Stimulated activated memory B cell treated with anti-CD40 and anti-IgM and Interleukin-4, amounts not matched to agents 10 μg/mL and 1 μg/mL and 100 μg/mL, for 72 hours (primary cell): ENCODE measurements at regions not wholly inside any gene's neighbourhood (a gene's known extent, or its start where the extent isn't known, plus 50 kb on each side); places are given as distances from the start of the nearest gene placed in this dataset.

Experiments
- ATAC-seq: fragments of 150-1000 bp; cut with Tn5 transposase; 2 replicates; pipeline ENCODE4 v1.10.0; 2021
- H3K27ac Mint-ChIP-seq: one replicate; pipeline ENCODE4 v1.8.0; 2022; ENCODE audit warnings: mild to moderate bottlenecking, mixed read lengths
- H3K27me3 Mint-ChIP-seq: one replicate; pipeline ENCODE4 v1.8.0; 2022; ENCODE audit warnings: mixed read lengths
- H3K36me3 Mint-ChIP-seq: one replicate; pipeline ENCODE4 v1.8.0; 2022; ENCODE audit warnings: mixed read lengths
- H3K4me1 Mint-ChIP-seq: one replicate; pipeline ENCODE4 v1.8.0; 2022; ENCODE audit warnings: mixed read lengths
- H3K4me3 Mint-ChIP-seq: one replicate; pipeline ENCODE4 v1.8.0; 2022; ENCODE audit warnings: mild to moderate bottlenecking, moderate library complexity, mixed read lengths
- H3K9me3 Mint-ChIP-seq: one replicate; pipeline ENCODE4 v1.8.0; 2022; ENCODE audit warnings: mixed read lengths

GRCh38 chr5:119897537-119898370, 268.4 kb downstream of the FAM170A start:
- H3K4me3 Mint-ChIP-seq: no peak overlapping the region
- no peaks in the 10 kb centered on the region for H3K27me3 Mint-ChIP-seq
- no peaks in the 10 kb centered on the region for H3K36me3 Mint-ChIP-seq
- ATAC-seq: peak; percentile 18
- H3K4me1 Mint-ChIP-seq: no peaks in the 10 kb centered on the region
- no peak overlapping the region for H3K27ac Mint-ChIP-seq
- no peaks in the 10 kb centered on the region for H3K9me3 Mint-ChIP-seq

- no peaks in the 10 kb centered on the region for H3K4me1 Mint-ChIP-seq
These were observed 270.6 kb downstream of the FAM170A start for GRCh38 chr5:119899981-119900380.

GRCh38 chr5:119902593-119902992, 273.2 kb downstream of the FAM170A start:
- no peaks in the 10 kb centered on the region for H3K36me3 Mint-ChIP-seq
- no peaks in the 10 kb centered on the region for H3K4me1 Mint-ChIP-seq
- no peaks in the 10 kb centered on the region for H3K27me3 Mint-ChIP-seq
- H3K27ac Mint-ChIP-seq: no peak overlapping the region
- no peak overlapping the region for H3K4me3 Mint-ChIP-seq
- no peaks in the 10 kb centered on the region for H3K9me3 Mint-ChIP-seq
- ATAC-seq: no peak

More at GRCh38 chr5:119899981-119900380, 270.6 kb downstream of the FAM170A start:
- no peak for ATAC-seq
- Mint-ChIP-seq H3K4me3 (no peak overlapping the region), H3K9me3 (no peaks in the 10 kb centered on the region), H3K27ac (no peak overlapping the region), H3K27me3 (no peaks in the 10 kb centered on the region), H3K36me3 (no peaks in the 10 kb centered on the region)

- Mint-ChIP-seq H3K36me3 (no peaks in the 10 kb centered on the region), H3K4me3 (no peak overlapping the region), H3K27ac (no peak overlapping the region), H3K9me3 (peaks cover 2% of the 10 kb centered on the region), H3K27me3 (no peaks in the 10 kb centered on the region), H3K4me1 (no peaks in the 10 kb centered on the region)
- peak; percentile 16 for ATAC-seq
These were observed 284.1 kb downstream of the FAM170A start for GRCh38 chr5:119913425-119913824.

GRCh38 chr5:119919279-119919678, 289.9 kb downstream of the FAM170A start:
- Mint-ChIP-seq H3K27me3 (peaks cover 9% of the 10 kb centered on the region), H3K9me3 (no peaks in the 10 kb centered on the region), H3K36me3 (no peaks in the 10 kb centered on the region), H3K27ac (no peak overlapping the region), H3K4me1 (no peaks in the 10 kb centered on the region), H3K4me3 (no peak overlapping the region)
- ATAC-seq: no peak

GRCh38 chr5:119926301-119926700, 296.9 kb downstream of the FAM170A start:
- ATAC-seq: no peak
- Mint-ChIP-seq H3K27ac (no peak overlapping the region), H3K9me3 (no peaks in the 10 kb centered on the region), H3K4me1 (no peaks in the 10 kb centered on the region), H3K27me3 (peaks cover 6% of the 10 kb centered on the region), H3K36me3 (no peaks in the 10 kb centered on the region), H3K4me3 (no peak overlapping the region)

DNA sequence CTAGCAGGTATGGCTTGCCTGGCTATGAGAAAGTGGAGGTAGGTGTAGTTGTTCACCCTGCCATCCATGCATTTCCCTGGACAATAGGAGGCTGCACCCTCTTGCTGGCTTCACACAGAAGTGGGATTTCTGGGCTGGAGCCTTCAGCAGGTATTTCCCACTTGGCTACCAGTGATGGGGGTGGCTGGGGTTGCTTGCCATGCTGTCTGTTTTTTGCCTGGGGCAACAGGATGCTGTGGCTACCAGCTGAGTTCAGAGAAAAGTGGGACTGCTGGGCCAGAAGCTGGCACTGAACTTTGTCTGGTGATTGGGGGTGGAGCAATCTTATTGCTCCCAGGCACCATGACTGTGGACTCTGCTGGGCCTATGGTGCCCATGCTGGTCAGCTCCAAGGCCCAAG, 299.6 kb downstream of the FAM170A start:
- Mint-ChIP-seq H3K27me3 (no peaks in the 10 kb centered on the region), H3K4me3 (no peak overlapping the region)

GRCh38 chr5:119930490-119930889, 301.1 kb downstream of the FAM170A start:
- no peaks in the 10 kb centered on the region for H3K36me3 Mint-ChIP-seq
- no peaks in the 10 kb centered on the region for H3K9me3 Mint-ChIP-seq
- H3K4me1 Mint-ChIP-seq: no peaks in the 10 kb centered on the region
- H3K27me3 Mint-ChIP-seq: no peaks in the 10 kb centered on the region
- no peak overlapping the region for H3K27ac Mint-ChIP-seq
- no peak overlapping the region for H3K4me3 Mint-ChIP-seq
- ATAC-seq: no peak

More for the DNA sequence above, 299.6 kb downstream of the FAM170A start:
- no peaks in the 10 kb centered on the region for H3K9me3 Mint-ChIP-seq
- no peaks in the 10 kb centered on the region for H3K4me1 Mint-ChIP-seq
- ATAC-seq: peak; percentile 38
- H3K36me3 Mint-ChIP-seq: no peaks in the 10 kb centered on the region
- H3K27ac Mint-ChIP-seq: no peak overlapping the region

DNA sequence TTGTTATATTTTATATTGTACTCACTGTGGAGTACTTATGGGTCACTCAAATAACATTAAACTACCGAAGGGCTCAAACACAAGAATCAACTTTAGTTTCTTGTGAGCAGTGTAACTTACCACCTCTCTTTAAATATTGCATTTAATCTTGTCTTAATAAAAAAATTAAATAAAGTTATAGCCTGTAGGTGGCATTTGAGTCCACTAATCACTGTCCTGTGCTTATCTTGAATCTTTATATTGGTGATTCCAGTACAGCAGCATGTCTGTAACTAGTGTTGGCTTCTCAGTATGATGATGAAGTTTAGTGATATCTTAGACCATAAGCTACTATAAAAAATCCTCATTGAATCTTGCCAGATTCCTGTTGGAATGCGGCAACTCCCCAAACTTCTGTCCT, 313.8 kb downstream of the FAM170A start:
- H3K27ac Mint-ChIP-seq: no peak overlapping the region
- ATAC-seq: no peak
- H3K27me3 Mint-ChIP-seq: no peaks in the 10 kb centered on the region
- peaks cover 11% of the 10 kb centered on the region for H3K9me3 Mint-ChIP-seq
- H3K4me1 Mint-ChIP-seq: no peaks in the 10 kb centered on the region
- no peak overlapping the region for H3K4me3 Mint-ChIP-seq
- H3K36me3 Mint-ChIP-seq: no peaks in the 10 kb centered on the region

DNA sequence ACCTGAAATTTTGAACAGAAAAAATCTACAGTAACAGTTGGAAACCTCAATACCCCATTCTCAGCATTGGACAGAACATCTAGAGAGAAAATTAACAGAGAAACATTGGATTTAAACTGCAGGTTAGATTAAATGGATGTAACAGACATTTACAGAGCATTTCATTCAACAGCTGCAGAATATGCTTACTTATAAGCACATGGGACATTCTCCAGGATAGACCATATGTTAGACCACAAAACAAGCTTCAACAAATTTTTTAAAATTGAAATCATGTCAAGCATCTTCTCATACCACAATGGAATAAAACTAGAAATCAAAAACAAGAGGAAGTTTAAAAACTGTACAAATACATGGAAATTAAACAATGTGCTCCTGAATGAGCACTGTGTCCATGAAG, 316.3 kb downstream of the FAM170A start:
- no peaks in the 10 kb centered on the region for H3K36me3 Mint-ChIP-seq
- no peak overlapping the region for H3K27ac Mint-ChIP-seq
- H3K4me3 Mint-ChIP-seq: no peak overlapping the region
- peaks cover 6% of the 10 kb centered on the region for H3K9me3 Mint-ChIP-seq
- no peaks in the 10 kb centered on the region for H3K27me3 Mint-ChIP-seq
- no peaks in the 10 kb centered on the region for H3K4me1 Mint-ChIP-seq
- no peak for ATAC-seq

DNA sequence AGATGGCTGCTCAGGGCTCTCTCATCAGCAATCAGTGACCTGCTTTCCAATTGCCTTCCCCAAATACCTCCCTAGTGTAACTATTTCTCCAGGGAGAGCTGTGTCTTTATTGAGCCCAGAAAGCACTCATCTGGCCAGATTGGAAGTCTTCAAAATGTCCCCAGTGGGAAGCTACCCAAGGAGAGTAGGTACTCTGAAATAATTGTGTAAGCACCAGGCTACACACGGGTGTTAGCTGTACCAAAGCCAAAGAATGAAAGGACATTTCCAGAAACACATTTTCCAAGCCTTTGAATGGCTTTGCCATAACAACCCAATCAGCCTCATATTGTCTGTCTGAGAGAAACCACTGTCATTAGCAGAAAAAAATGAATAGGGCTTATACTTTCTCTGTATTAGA, 318.8 kb downstream of the FAM170A start:
- Mint-ChIP-seq H3K27ac (no peak overlapping the region), H3K9me3 (peaks cover 6% of the 10 kb centered on the region), H3K36me3 (no peaks in the 10 kb centered on the region), H3K4me1 (no peaks in the 10 kb centered on the region), H3K27me3 (no peaks in the 10 kb centered on the region), H3K4me3 (no peak overlapping the region)
- no peak for ATAC-seq

DNA sequence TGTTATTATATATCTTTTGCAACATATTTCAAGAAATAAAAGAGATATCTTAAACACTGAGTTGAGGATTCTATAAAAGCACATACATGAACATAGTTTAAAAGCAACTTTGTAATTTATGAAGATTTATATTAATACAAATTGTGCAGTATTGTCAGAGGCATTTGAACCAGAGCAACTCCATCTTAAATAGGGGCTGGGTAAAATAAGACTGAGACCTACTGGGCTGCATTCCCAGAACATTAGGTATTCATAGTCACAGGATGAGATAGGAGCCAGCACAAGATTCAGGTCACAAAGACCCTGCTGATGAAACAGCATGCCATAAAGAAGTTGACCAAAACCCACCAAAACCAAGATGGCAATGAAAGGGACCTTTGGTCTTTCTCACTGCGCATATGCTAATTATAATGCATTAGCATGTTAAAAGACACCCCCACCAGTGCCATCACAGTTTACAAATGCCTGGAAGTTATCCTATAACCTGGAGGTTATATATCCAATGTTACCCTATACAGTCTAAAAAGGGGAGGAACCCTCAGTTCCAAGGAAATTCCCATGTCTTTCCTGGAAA, 320.2 kb downstream of the FAM170A start:
- no peaks in the 10 kb centered on the region for H3K4me1 Mint-ChIP-seq
- H3K27me3 Mint-ChIP-seq: no peaks in the 10 kb centered on the region
- no peak overlapping the region for H3K27ac Mint-ChIP-seq
- no peak overlapping the region for H3K4me3 Mint-ChIP-seq
- peaks cover 6% of the 10 kb centered on the region for H3K9me3 Mint-ChIP-seq
- ATAC-seq: no peak
- H3K36me3 Mint-ChIP-seq: no peaks in the 10 kb centered on the region

DNA sequence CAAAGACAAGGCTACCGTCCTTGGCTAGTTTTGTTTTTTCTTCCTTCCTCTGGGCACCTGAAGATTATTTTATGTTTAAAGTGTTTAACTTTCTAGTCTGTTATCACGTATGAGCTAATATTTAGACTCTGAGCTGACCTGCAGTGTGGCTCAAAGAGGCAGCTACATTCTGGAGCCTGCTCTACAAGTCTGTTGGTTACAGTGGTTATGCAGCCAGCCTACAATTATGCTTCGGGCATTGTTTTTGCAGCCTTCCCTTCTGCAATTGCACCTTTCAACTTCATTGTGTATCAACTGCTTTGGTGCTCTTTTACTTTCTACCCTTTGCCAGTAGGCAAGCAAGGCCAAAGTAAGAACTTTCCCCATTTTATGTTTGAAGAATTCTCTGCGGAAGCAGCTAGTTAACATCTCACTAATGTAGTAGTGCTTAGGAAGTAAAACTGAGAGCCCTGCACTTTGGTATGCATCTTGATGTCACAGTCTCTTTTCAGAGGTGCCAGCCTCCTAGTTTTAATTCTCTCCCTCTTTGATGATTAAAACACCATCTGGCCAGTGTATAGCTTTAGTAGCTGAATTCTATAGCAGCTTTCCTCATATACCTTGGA, 322.1 kb downstream of the FAM170A start:
- ATAC-seq: no peak
- peaks cover under 1% of the 10 kb centered on the region for H3K9me3 Mint-ChIP-seq
- H3K36me3 Mint-ChIP-seq: no peaks in the 10 kb centered on the region
- H3K4me1 Mint-ChIP-seq: no peaks in the 10 kb centered on the region
- H3K27ac Mint-ChIP-seq: no peak overlapping the region
- H3K27me3 Mint-ChIP-seq: no peaks in the 10 kb centered on the region
- H3K4me3 Mint-ChIP-seq: no peak overlapping the region

GRCh38 chr5:119953474-119953873, 324.1 kb downstream of the FAM170A start:
- no peaks in the 10 kb centered on the region for H3K9me3 Mint-ChIP-seq
- H3K27me3 Mint-ChIP-seq: no peaks in the 10 kb centered on the region
- H3K36me3 Mint-ChIP-seq: no peaks in the 10 kb centered on the region
- H3K27ac Mint-ChIP-seq: no peak overlapping the region
- no peaks in the 10 kb centered on the region for H3K4me1 Mint-ChIP-seq
- H3K4me3 Mint-ChIP-seq: no peak overlapping the region
- no peak for ATAC-seq

DNA sequence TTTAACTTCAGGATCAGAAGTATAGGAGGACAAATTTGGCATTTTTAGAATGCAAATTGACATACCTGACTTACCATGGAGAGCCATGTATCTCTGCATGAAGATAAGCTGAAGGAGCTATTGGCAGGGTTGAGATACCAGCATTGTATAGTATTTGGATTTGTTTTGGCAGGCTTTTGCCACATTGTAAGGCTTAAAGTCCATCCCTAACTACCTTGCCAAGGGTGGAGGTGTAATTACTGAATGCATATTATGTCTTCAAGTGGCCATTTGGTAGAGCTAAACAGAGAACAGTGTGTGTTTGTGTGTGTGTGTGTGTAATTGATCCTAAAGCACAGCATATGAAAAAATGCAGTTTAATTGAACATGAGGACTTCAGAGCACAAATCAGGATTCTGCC, 324.7 kb downstream of the FAM170A start:
- no peaks in the 10 kb centered on the region for H3K27me3 Mint-ChIP-seq
- H3K4me3 Mint-ChIP-seq: no peak overlapping the region
- no peak for ATAC-seq
- H3K27ac Mint-ChIP-seq: no peak overlapping the region
- no peaks in the 10 kb centered on the region for H3K36me3 Mint-ChIP-seq
- no peaks in the 10 kb centered on the region for H3K4me1 Mint-ChIP-seq
- H3K9me3 Mint-ChIP-seq: no peaks in the 10 kb centered on the region

DNA sequence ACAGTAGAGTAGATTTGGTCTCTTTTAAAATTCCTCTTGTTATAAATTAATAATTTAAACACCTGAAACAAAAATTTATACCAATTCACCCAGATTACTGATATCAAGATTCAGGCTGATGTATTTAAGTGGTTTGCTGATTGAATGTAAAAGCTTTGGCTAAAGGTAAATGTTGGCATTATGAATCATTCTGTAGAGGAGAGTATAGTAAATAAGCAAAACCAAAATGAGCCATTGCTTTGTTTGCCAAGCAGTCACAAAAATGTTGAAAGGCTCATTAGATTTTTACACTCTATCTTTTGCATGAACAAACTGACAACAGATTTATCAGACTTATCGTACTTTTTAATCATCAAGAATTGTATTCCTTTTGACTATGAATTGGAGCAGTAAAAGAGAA, 332.6 kb downstream of the FAM170A start:
- no peak for ATAC-seq
- H3K9me3 Mint-ChIP-seq: no peaks in the 10 kb centered on the region
- H3K27ac Mint-ChIP-seq: no peak overlapping the region
- H3K4me1 Mint-ChIP-seq: no peaks in the 10 kb centered on the region
- H3K27me3 Mint-ChIP-seq: no peaks in the 10 kb centered on the region
- no peak overlapping the region for H3K4me3 Mint-ChIP-seq
- H3K36me3 Mint-ChIP-seq: no peaks in the 10 kb centered on the region
